Breast epithelium (tissue), 4 donors: ENCODE measurements at regions not wholly inside any gene's neighbourhood (a gene's known extent, or its start where the extent isn't known, plus 50 kb on each side); places are given as distances from the start of the nearest gene placed in this dataset.

Experiments used
- DNase-seq, 2 donors: peaks; one replicate each; pipeline ENCODE4 v3.0.0-alpha.2; 2019; ENCODE audit warnings: low spot score in 2 of 2
- H3K27ac ChIP-seq, 2 donors: fragments of 200-600 bp; sonication (generic) in 1 of 2; one replicate each; pipeline ENCODE4 v1.5.1; 2016 to 2019; ENCODE audit warnings: mild to moderate bottlenecking in 1 of 2
- H3K27me3 ChIP-seq, 2 donors: fragments of 200-600 bp; sonication (generic) in 1 of 2; one replicate each; pipeline versions ENCODE4 v1.5.1 to v1.6.0; 2017 to 2019; ENCODE audit warnings: control low read depth in 1 of 2, mild to moderate bottlenecking in 1 of 2
- H3K36me3 ChIP-seq: fragments of 200-600 bp; one replicate; pipeline ENCODE4 v1.5.1; 2019
- H3K4me1 ChIP-seq, 2 donors: fragments of 200-600 bp; sonication (generic); one replicate each; pipeline ENCODE4 v1.5.1; 2016 to 2019; ENCODE audit warnings: control low read depth in 1 of 2
- H3K4me3 ChIP-seq, 3 donors: fragments of 200-600 bp; sonication (generic); 1 replicate in 2 of 3; 2 replicates in 1 of 3; pipeline ENCODE4 v1.5.1; 2016 to 2019; ENCODE audit warnings: mild to moderate bottlenecking in 3 of 3, moderate library complexity in 2 of 3
- H3K9me3 ChIP-seq, 2 donors: fragments of 200-600 bp; sonication (generic) in 1 of 2; one replicate each; pipeline ENCODE4 v1.5.1; 2016 to 2019; ENCODE audit warnings: control low read depth in 1 of 2
- POLR2A ChIP-seq: fragments of 450-650 bp; IDR thresholded peaks from one replicate; pipeline ENCODE4 v1.6.1; 2016; ENCODE audit warnings: antibody characterized with exemption, mild to moderate bottlenecking, moderate library complexity
- POLR2AphosphoS5 ChIP-seq, 3 donors: sonication (generic); formaldehyde crosslinking; IDR thresholded peaks; one replicate each; pipeline ENCODE4 v1.6.1; 2017; ENCODE audit warnings: antibody characterized with exemption in 3 of 3
- intact Hi-C: fragments of 100-400 bp; cut with DNase I; formaldehyde crosslinking; loops from one replicate; pipeline ENCODE4 v1.15.1; 2023; ENCODE audit warnings: low total_unique reads
- TF ChIP-seq, protein P1 (sequence below), 3 donors: fragments of 450-650 bp; IDR thresholded peaks; one replicate each; pipeline ENCODE4 v1.5.1; 2016 to 2017; ENCODE audit warnings: antibody characterized with exemption in 3 of 3, mild to moderate bottlenecking in 3 of 3, moderate library complexity in 3 of 3

DNA sequence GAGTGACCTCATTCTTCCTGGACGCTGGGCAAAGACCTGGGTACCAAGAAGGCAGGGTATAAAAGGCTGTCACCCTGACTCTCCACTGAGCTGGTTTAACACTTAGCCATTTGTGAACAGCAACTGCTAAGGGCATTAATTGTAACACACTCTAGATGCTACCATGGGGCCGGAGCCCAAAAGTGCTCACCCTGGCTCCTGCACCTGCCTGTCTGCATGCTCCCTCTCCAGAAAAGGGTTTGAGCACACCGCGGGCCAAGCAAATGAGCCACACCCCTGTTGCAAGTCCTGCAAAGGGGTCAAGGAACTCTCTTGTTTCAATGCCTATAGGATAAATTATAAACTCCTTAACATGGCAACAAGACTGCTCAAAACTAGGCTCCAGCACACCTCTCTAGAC, 114.8 kb downstream of the TEX36 start:
- H3K4me1 ChIP-seq = no peaks in the 10 kb centered on the region
- H3K9me3 ChIP-seq = no peaks in the 10 kb centered on the region
- no peaks in the 10 kb centered on the region for H3K36me3 ChIP-seq
- H3K4me3 ChIP-seq = no peak overlapping the region
- DNase-seq = no peak
- intact Hi-C loops = loop anchor here (5.0 kb wide), 1 partner anchor 261 kb away; no protein-coding TSS in a partner anchor
- no peaks in the 10 kb centered on the region for H3K27me3 ChIP-seq
- TF ChIP-seq POLR2A (no peak), POLR2AphosphoS5 (IDR thresholded peaks at IDR 0.05) (no peak)
- TF ChIP-seq, protein P1, sequence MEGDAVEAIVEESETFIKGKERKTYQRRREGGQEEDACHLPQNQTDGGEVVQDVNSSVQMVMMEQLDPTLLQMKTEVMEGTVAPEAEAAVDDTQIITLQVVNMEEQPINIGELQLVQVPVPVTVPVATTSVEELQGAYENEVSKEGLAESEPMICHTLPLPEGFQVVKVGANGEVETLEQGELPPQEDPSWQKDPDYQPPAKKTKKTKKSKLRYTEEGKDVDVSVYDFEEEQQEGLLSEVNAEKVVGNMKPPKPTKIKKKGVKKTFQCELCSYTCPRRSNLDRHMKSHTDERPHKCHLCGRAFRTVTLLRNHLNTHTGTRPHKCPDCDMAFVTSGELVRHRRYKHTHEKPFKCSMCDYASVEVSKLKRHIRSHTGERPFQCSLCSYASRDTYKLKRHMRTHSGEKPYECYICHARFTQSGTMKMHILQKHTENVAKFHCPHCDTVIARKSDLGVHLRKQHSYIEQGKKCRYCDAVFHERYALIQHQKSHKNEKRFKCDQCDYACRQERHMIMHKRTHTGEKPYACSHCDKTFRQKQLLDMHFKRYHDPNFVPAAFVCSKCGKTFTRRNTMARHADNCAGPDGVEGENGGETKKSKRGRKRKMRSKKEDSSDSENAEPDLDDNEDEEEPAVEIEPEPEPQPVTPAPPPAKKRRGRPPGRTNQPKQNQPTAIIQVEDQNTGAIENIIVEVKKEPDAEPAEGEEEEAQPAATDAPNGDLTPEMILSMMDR (IDR thresholded peaks at IDR 0.05) = no peak
- no peak overlapping the region for H3K27ac ChIP-seq

- Histone ChIP-seq H3K27ac (no peak overlapping the region), H3K4me3 (no peak overlapping the region), H3K27me3 (no peaks in the 10 kb centered on the region), H3K36me3 (no peaks in the 10 kb centered on the region), H3K4me1 (no peaks in the 10 kb centered on the region), H3K9me3 (no peaks in the 10 kb centered on the region)
- no peak for DNase-seq
- intact Hi-C loops = loop anchor here (5.0 kb wide), 1 partner anchor 260 kb away; no protein-coding TSS in a partner anchor
- TF ChIP-seq POLR2A = no peak
- TF ChIP-seq POLR2AphosphoS5 (IDR thresholded peaks at IDR 0.05) = no peak
- TF ChIP-seq, protein P1 (IDR thresholded peaks at IDR 0.05) = no peak
Measured at GRCh38 chr10:125567529-125567928, 115.4 kb downstream of the TEX36 start.

DNA sequence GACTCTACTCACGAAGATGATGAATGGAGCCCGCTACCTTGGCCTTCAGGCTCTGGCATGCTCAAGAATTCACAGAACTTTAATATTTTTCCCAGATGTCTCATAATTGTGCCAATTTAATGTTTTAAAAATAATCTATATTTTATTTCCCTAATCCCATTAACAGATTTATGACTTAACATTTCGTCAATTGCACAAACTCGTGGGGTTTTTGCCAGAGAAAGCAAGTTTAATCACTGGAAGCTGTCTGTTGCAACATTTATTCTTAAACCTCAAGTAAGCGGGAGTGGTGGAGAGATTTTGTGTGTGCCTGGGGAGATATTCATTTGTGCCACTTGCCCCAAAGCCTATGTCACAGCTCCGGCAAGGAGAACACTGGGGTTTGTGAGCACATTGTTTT, 117.9 kb downstream of the TEX36 start:
- Histone ChIP-seq H3K4me1 (no peaks in the 10 kb centered on the region), H3K9me3 (no peaks in the 10 kb centered on the region), H3K36me3 (no peaks in the 10 kb centered on the region), H3K27ac (no peak overlapping the region), H3K4me3 (no peak overlapping the region), H3K27me3 (no peaks in the 10 kb centered on the region)
- DNase-seq = no peak
- intact Hi-C loops = loop anchor here (5.0 kb wide), 1 partner anchor 258 kb away; no protein-coding TSS in a partner anchor
- no peak for TF ChIP-seq POLR2A
- TF ChIP-seq, protein P1 (IDR thresholded peaks at IDR 0.05) = no peak
- TF ChIP-seq POLR2AphosphoS5 (IDR thresholded peaks at IDR 0.05) = no peak

- Histone ChIP-seq H3K4me3 (no peak overlapping the region), H3K36me3 (no peaks in the 10 kb centered on the region), H3K9me3 (no peaks in the 10 kb centered on the region), H3K27ac (no peak overlapping the region), H3K27me3 (no peaks in the 10 kb centered on the region), H3K4me1 (no peaks in the 10 kb centered on the region)
- intact Hi-C loops = no loop called here
- TF ChIP-seq POLR2A = no peak
- TF ChIP-seq POLR2AphosphoS5 (IDR thresholded peaks at IDR 0.05) = no peak
- TF ChIP-seq, protein P1 (IDR thresholded peaks at IDR 0.05) = no peak
- DNase-seq = no peak
Measured at GRCh38 chr10:125564570-125564969, 118.4 kb downstream of the TEX36 start.

GRCh38 chr10:125562737-125563136, 120.2 kb downstream of the TEX36 start:
- no peak for TF ChIP-seq POLR2A
- no peak for TF ChIP-seq POLR2AphosphoS5 (IDR thresholded peaks at IDR 0.05)
- TF ChIP-seq, protein P1 (IDR thresholded peaks at IDR 0.05) = no peak
- Histone ChIP-seq H3K27ac (no peak overlapping the region), H3K9me3 (no peaks in the 10 kb centered on the region), H3K4me1 (no peaks in the 10 kb centered on the region), H3K27me3 (no peaks in the 10 kb centered on the region), H3K4me3 (no peak overlapping the region), H3K36me3 (no peaks in the 10 kb centered on the region)
- DNase-seq = no peak
- intact Hi-C loops = no loop called here
